GM13977 (cell line): ENCODE measurements at regions not wholly inside any gene's neighbourhood (a gene's known extent, or its start where the extent isn't known, plus 50 kb on each side); places are given as distances from the start of the nearest gene placed in this dataset.
"Not testable (repeated sequence)": the region's sequence is repeated elsewhere in the genome, so short reads cannot be mapped to it uniquely, and the experiment has no call there.

Source experiments
- DNase-seq: peaks from one replicate; pipeline ENCODE4 v3.0.0; 2012; ENCODE audit warnings: low spot score
- CTCF ChIP-seq: IDR thresholded peaks from 2 replicates; pipeline ENCODE4 v1.5.1; 2012; ENCODE audit warnings: mild to moderate bottlenecking, control low read depth; ENCODE audit not compliant: insufficient read depth; ENCODE audit errors: extremely low read depth, missing control alignments
- in situ Hi-C: fragments of 300-500 bp; cut with MboI; formaldehyde crosslinking; loops from one replicate; pipeline ENCODE4 v1.12.0; 2022; ENCODE audit warnings: low sequenced_read_pairs, low pct_unique_long_range_greater_than_20kb, mixed read lengths, inconsistent platforms; ENCODE audit not compliant: unreplicated experiment

DNA sequence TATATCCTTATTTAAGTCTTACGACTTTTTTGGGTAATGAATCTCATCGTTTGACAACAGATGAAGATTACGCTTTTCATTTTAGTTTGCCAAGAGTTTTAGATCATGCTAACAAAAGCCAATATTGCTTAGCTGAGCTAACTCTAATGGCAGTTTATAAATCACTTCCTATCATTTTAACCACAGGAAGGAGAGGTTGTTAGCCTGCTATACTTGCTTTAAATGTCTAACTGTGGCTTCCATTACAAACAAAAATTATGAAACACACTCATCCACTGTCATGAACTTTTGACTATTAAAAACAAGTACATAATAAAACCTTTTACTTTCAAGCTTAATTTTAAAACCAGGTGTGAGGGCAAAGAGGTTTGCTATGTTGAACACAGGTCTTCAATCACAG lies 53.7 kb upstream of the ANKH start:
- TF ChIP-seq CTCF: no peak
- no peak for DNase-seq
- in situ Hi-C loops: no loop called here

GRCh38 chr5:14922952-14923351 lies 51.4 kb upstream of the ANKH start:
- in situ Hi-C loops, DNase-seq: not testable (repeated sequence)

GRCh38 chr5:14922456-14922855 lies 50.9 kb upstream of the ANKH start:
- no peak for TF ChIP-seq CTCF
- DNase-seq: no peak
- in situ Hi-C loops: no loop called here
